ENCODE measurements at regions not wholly inside any gene's neighbourhood (a gene's known extent, or its start where the extent isn't known, plus 50 kb on each side); places are given as distances from the start of the nearest gene placed in this dataset.

DNA sequence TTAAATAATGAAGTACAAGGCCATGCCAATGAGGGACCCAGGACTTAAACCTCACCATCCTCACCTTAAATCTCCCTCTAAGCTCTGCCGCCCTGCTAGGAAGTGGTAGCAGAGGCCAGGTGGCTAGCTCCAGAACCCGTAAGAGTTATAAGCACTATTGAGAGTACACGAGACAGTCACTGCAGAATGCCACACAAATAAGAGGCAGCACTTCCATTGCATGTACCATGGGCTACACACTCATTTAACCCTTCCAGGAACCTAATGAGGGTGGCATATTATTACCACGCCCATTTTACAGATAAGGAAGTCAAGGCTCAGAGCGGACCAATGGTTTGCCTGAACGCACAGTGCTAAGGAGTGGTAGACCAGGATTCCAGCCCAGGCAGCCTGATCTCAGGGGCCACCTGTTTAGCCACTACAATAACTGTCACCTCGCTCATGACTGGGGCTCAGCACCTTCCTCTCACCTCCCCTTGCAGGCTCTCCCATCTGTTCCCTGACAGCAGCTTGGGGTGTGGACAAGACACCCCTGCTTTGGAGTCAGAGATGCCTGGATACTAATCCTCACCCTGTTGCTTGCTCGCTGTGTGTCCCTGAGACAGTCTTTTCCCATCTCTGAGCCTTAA, 54.8 kb upstream of the ID3 start:
- DNase-seq = no peak

DNA sequence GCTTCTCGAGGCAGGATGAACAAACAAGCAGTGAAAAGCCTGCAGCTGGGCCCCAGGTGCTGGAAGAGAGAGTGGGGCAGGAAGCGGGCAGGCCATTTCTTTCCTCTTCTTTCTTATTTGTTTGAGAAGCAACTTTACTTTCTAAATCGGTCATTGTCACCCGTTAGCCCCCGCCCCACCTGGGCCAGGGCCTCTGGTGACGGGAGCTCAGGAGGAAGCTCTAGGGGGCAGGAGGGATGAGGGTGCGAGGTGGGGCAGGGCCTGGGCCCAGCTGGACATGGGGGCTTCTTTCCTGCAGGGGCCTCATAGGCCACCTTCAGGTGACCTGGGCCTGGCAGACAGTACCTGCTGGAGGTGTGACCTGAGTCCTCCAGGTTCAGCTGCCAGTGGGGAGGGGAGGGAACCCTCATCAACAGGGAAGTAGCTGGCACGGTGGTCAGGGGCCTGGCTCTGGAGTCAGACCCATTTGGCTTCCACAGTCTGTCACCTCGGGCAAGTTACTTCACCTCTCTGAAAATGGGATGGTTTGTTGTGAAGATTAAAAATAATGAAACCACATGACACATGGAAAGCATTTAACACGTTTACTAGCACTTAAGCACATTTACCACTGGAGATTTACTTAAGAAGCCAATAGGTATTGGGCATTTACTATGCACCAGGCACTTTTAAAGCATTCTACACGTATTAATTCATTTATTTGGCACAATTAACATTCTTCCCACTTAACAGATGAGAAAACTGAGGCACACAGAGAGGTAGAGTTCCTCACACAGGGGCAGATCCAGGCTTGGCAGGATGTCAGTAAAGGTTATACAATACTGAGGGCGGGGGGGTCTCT, 54.1 kb upstream of the ID3 start:
- DNase-seq = peak; percentile 35

DNA sequence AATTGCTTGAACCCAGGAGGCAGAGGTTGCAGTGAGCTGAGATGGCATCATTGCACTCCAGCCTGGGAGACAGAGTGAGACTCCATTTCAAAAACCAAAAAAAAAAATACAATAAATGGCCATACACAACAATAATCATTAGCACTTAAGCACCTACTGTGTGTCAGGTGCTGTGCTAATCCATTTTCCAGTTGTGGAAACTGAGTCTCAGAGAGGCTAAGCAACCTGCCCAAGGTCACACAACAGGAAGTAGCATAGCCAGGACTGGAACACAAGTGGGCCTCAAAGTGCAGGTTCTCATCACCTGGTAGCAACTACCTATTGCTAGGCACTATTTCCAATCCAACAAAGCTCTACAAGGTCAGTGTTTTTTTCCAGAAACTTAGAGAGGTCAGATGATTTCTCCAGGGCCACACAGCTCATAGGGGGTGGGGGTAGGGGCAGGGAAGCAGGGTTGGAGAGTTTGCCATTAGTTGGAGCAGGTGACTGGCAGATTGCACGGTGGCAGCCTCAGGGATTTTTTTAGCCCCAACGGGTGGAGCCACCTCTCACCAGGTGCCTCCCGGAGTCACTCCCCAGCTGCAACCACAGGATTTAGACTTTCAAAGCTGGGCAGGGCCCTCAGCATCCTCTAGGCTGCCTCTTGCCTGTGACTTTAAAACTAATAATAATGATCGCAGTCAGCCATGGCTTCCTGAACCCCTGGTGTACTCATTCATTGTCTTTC, 52.5 kb upstream of the ID3 start:
- peak; percentile 69 for DNase-seq

DNA sequence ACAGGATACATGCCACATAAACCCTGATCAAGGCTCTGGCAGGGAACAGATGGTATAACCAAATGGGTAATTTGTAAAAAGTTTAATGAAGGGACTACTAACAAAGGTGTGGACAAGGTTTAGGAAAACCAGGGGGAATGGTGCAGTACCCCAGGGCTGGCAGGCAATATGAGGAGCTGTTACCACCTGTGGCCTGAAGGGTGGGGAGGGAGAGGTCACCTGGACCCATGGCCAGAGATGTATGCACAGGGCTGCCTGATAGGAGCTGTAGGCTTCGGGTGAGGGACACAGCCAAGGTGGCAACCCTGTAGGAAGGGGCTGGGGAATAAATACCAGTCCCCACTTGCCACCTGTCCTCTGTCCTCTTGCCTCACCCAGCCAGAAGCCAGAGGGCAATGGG, 51.4 kb upstream of the ID3 start:
- DNase-seq = no peak

DNA sequence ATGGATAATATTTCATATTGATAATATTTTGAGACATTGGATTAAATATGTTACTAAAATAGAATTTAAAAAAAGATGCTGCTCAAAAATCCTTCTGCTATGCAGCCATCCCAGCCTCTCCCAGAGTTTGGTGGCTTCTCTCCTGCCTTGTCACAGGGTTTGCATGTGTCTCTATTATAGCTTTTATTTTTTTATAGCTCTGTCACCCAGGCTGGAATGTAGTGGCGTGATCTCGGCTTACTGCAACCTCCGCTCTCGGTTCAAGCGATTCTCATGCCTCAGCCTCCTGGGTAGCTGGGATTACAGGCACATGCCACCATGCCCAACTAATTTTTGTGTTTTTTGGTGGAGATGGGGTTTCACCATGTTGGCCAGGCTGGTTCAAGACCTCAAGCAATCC, 50.7 kb upstream of the ID3 start:
- no peak for DNase-seq

Data from DMS53 (cell line).